Tibial nerve (tissue), 4 donors: ENCODE measurements at regions not wholly inside any gene's neighbourhood (a gene's known extent, or its start where the extent isn't known, plus 50 kb on each side); places are given as distances from the start of the nearest gene placed in this dataset.

Experiments
- DNase-seq, 2 donors: peaks; one replicate each; pipeline ENCODE4 v3.0.0-alpha.2; 2019; ENCODE audit warnings: low spot score in 2 of 2
- H3K27ac ChIP-seq, 4 donors: fragments of 200-600 bp; sonication (generic) in 3 of 4; one replicate each; pipeline ENCODE4 v1.5.1; 2017 to 2019; ENCODE audit warnings: mild to moderate bottlenecking in 1 of 4
- H3K27me3 ChIP-seq, 2 donors: fragments of 200-600 bp; sonication (generic) in 1 of 2; one replicate each; pipeline versions ENCODE4 v1.5.1 to v1.6.0; 2017 to 2019
- H3K36me3 ChIP-seq, 3 donors: fragments of 200-600 bp; sonication (generic); one replicate each; pipeline ENCODE4 v1.5.1; 2018 to 2019
- H3K4me1 ChIP-seq, 4 donors: fragments of 200-600 bp; sonication (generic) in 3 of 4; one replicate each; pipeline ENCODE4 v1.5.1; 2017 to 2019
- H3K4me3 ChIP-seq, 4 donors: fragments of 200-600 bp; sonication (generic) in 3 of 4; one replicate each; pipeline ENCODE4 v1.5.1; 2017 to 2019; ENCODE audit warnings: mild to moderate bottlenecking in 1 of 4, moderate library complexity in 1 of 4
- H3K9me3 ChIP-seq, 4 donors: fragments of 200-600 bp; sonication (generic) in 3 of 4; one replicate each; pipeline ENCODE4 v1.5.1; 2017 to 2019
- CTCF ChIP-seq, 5 experiments: fragments of 200-600 bp in 3 of 5; fragments of 450-650 bp in 2 of 5; sonication (generic) in 3 of 5; IDR thresholded peaks; one replicate each; pipeline ENCODE4 v1.5.1; 2016 to 2019; ENCODE audit warnings: antibody characterized with exemption in 5 of 5, mild to moderate bottlenecking in 3 of 5, moderate library complexity in 2 of 5
- EP300 ChIP-seq, 2 donors: sonication (generic); formaldehyde crosslinking; IDR thresholded peaks; one replicate each; pipeline ENCODE4 v1.6.1; 2017; ENCODE audit warnings: antibody characterized with exemption in 2 of 2, mild to moderate bottlenecking in 1 of 2
- POLR2A ChIP-seq, 2 donors: fragments of 450-650 bp; IDR thresholded peaks; one replicate each; pipeline ENCODE4 v1.6.1; 2017; ENCODE audit warnings: antibody characterized with exemption in 2 of 2, mild to moderate bottlenecking in 2 of 2, moderate library complexity in 2 of 2
- WGBS, 2 donors: methylation state at CpG; one replicate each; pipeline ENCODE4 v1.1.5; 2018; 5-methylcytosine and 5-hydroxymethylcytosine counted together

DNA sequence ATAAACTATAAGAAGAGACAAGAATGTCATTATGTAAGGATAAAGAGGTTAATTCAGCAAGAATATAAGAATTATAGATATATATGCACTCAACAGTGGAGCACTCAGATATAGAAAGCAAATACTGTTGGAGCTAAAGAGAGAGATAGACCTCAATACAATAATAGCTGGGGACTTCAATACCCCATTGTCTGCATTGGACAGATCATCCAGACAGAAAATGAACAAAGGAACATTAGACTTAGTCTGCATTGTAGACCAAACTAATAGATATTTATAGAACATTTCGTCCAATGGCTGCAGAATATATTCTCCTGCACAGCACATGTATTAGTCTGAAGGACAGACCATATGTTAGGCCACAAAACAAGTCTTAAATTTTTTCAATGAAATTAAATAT lies 777.1 kb downstream of the CDH18 start:
- H3K27ac ChIP-seq: no peak overlapping the region
- no peak for DNase-seq
- 53 to 67% methylated on average over 1 of the region's 1 CpG for WGBS, 2 donors
- H3K27me3 ChIP-seq: no peaks in the 10 kb centered on the region
- TF ChIP-seq POLR2A (IDR thresholded peaks at IDR 0.05) (no peak), EP300 (IDR thresholded peaks at IDR 0.05) (no peak), CTCF (IDR thresholded peaks at IDR 0.05) (no peak)
- H3K9me3 ChIP-seq: no peaks in the 10 kb centered on the region
- H3K36me3 ChIP-seq: no peaks in the 10 kb centered on the region
- H3K4me1 ChIP-seq: no peaks in the 10 kb centered on the region
- no peak overlapping the region for H3K4me3 ChIP-seq

GRCh38 chr5:19229179-19229835 lies 758.7 kb downstream of the CDH18 start:
- no peaks in the 10 kb centered on the region for H3K9me3 ChIP-seq
- DNase-seq: no peak
- no peaks in the 10 kb centered on the region for H3K4me1 ChIP-seq
- H3K36me3 ChIP-seq: no peaks in the 10 kb centered on the region
- no peaks in the 10 kb centered on the region for H3K27me3 ChIP-seq
- H3K27ac ChIP-seq: no peak overlapping the region
- H3K4me3 ChIP-seq: no peak overlapping the region
- no peak for TF ChIP-seq POLR2A (IDR thresholded peaks at IDR 0.05)
- WGBS, 2 donors: 93 to 97% methylated on average over 3 of the region's 3 CpGs

GRCh38 chr5:19233573-19233972 lies 754.4 kb downstream of the CDH18 start:
- no peaks in the 10 kb centered on the region for H3K36me3 ChIP-seq
- WGBS, 2 donors: 83 to 86% methylated on average over 2 of the region's 2 CpGs
- no peaks in the 10 kb centered on the region for H3K27me3 ChIP-seq
- no peak overlapping the region for H3K27ac ChIP-seq
- H3K4me3 ChIP-seq: no peak overlapping the region
- H3K4me1 ChIP-seq: no peaks in the 10 kb centered on the region
- TF ChIP-seq EP300 (IDR thresholded peaks at IDR 0.05) (no peak), POLR2A (IDR thresholded peaks at IDR 0.05) (no peak), CTCF (IDR thresholded peaks at IDR 0.05) (no peak)
- H3K9me3 ChIP-seq: no peaks in the 10 kb centered on the region
- no peak for DNase-seq

DNA sequence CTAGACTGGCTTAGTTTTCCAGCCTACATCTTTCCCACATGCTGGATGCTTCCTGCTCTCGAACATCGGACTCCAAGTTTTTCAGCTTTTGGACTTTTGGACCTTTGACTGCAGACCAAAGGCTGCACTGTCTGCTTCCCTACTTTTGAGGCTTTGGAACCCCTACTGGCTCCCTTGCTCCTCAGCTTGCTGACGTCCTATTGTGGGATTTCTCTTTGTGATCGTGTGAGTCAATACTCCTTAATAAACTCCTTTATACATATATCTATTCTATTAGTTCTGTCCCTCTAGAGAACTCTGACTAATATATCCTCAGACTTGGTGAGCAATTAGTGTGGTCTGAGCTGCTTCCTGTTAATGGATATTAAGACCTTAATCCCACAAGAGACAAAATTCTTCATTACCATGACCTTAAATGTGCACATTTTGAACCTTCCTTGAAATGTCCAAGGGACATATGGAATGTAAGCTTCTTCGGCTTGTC lies 752.9 kb downstream of the CDH18 start:
- Histone ChIP-seq H3K27ac (no peak overlapping the region), H3K36me3 (no peaks in the 10 kb centered on the region), H3K9me3 (no peaks in the 10 kb centered on the region), H3K4me1 (no peaks in the 10 kb centered on the region), H3K27me3 (no peaks in the 10 kb centered on the region), H3K4me3 (no peak overlapping the region)
- 68 to 82% methylated on average over 5 of the region's 5 CpGs for WGBS, 2 donors
- no peak for DNase-seq
- no peak for TF ChIP-seq POLR2A (IDR thresholded peaks at IDR 0.05)
- TF ChIP-seq EP300 (IDR thresholded peaks at IDR 0.05): no peak
- TF ChIP-seq CTCF (IDR thresholded peaks at IDR 0.05): no peak

DNA sequence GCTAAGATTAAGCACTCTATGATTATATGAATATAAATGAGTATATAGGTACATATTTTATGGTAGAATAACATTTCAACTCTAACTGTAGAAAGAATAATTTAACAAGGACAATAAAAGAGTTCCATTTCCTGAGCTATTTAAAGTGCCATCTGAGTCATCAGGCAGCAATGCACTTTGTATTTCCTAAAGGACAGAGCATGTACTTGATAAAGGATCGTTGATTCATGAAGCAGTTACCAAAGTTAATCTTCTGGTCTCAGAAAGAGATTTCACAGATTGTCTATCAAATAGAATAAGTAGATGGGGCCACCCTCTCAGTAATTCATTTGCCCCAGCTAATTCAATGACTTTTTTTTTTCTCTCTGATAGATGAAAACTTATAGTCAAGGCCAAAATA lies 747.8 kb downstream of the CDH18 start:
- TF ChIP-seq CTCF (IDR thresholded peaks at IDR 0.05): no peak
- TF ChIP-seq EP300 (IDR thresholded peaks at IDR 0.05): no peak
- TF ChIP-seq POLR2A (IDR thresholded peaks at IDR 0.05): no peak
- no peaks in the 10 kb centered on the region for H3K4me1 ChIP-seq
- WGBS, 2 donors: 6 to 19% methylated on average over 1 of the region's 1 CpG
- no peaks in the 10 kb centered on the region for H3K9me3 ChIP-seq
- no peak overlapping the region for H3K4me3 ChIP-seq
- no peaks in the 10 kb centered on the region for H3K36me3 ChIP-seq
- H3K27me3 ChIP-seq: no peaks in the 10 kb centered on the region
- no peak for DNase-seq
- no peak overlapping the region for H3K27ac ChIP-seq
